ENCODE measurements at regions not wholly inside any gene's neighbourhood (a gene's known extent, or its start where the extent isn't known, plus 50 kb on each side); places are given as distances from the start of the nearest gene placed in this dataset.

DNA sequence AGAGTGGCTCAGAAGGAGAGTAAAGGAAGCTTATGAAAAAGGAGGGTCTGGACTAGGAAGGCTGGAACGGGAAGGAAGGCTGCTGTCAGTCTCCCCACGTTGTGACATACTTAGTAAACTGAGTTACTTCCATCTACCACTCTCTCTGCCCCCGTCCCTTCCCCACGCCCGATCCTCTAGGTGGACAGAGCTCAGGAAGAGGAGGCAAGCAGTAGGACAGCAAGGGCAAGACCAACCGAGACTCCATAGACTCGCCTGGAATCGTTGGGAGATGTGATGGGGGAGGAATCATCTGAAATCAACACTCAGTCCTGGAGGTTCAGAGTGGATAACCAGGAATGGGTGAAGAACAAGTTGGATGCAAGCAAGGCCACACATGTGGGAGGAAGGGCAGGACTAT lies 240.7 kb downstream of the BUD13 start:
- H3K4me2 ChIP-seq (ENCODE audit: low read length), result no peak overlapping the region
- H3K27ac ChIP-seq (ENCODE audit: low read length), result no peak overlapping the region
- H4K20me1 ChIP-seq (ENCODE audit: insufficient read depth), result no peaks in the 10 kb centered on the region
- TF ChIP-seq RAD21 (conservative IDR thresholded peaks at IDR 0.05) (no peak), POLR2AphosphoS5 (IDR thresholded peaks at IDR 0.05) (no peak), EZH2 (IDR thresholded peaks at IDR 0.05; ENCODE audit: borderline replicate concordance, insufficient read depth, low read length, poor library complexity, severe bottlenecking) (no peak), SMC3 (conservative IDR thresholded peaks at IDR 0.05; ENCODE audit: poor library complexity) (no peak), EP300 (conservative IDR thresholded peaks at IDR 0.05; ENCODE audit: poor library complexity, severe bottlenecking) (no peak)
- TF ChIP-seq, protein P1, sequence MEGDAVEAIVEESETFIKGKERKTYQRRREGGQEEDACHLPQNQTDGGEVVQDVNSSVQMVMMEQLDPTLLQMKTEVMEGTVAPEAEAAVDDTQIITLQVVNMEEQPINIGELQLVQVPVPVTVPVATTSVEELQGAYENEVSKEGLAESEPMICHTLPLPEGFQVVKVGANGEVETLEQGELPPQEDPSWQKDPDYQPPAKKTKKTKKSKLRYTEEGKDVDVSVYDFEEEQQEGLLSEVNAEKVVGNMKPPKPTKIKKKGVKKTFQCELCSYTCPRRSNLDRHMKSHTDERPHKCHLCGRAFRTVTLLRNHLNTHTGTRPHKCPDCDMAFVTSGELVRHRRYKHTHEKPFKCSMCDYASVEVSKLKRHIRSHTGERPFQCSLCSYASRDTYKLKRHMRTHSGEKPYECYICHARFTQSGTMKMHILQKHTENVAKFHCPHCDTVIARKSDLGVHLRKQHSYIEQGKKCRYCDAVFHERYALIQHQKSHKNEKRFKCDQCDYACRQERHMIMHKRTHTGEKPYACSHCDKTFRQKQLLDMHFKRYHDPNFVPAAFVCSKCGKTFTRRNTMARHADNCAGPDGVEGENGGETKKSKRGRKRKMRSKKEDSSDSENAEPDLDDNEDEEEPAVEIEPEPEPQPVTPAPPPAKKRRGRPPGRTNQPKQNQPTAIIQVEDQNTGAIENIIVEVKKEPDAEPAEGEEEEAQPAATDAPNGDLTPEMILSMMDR (IDR thresholded peaks at IDR 0.05; ENCODE audit: poor library complexity, severe bottlenecking), result no peak
- no peaks in the 10 kb centered on the region for H3K79me2 ChIP-seq (replicated peaks; ENCODE audit: insufficient read depth, low read length)
- H3K9me2 ChIP-seq (ENCODE audit: insufficient read depth, low read length), result no peaks in the 10 kb centered on the region
- H3K4me3 ChIP-seq (ENCODE audit: low read length), result no peak overlapping the region
- H3F3A ChIP-seq (ENCODE audit: insufficient read depth, low read length, poor library complexity, severe bottlenecking), result no peaks in the 10 kb centered on the region
- H3K9ac ChIP-seq (ENCODE audit: low read length), result no peak overlapping the region
- no peaks in the 10 kb centered on the region for H3K27me3 ChIP-seq (ENCODE audit: insufficient read depth, low read depth, low read length)
- no peaks in the 10 kb centered on the region for H3K36me3 ChIP-seq (ENCODE audit: insufficient read depth, low read length)
- no peak overlapping the region for H2AFZ ChIP-seq (ENCODE audit: low read depth, low read length)
- no peaks in the 10 kb centered on the region for H3K9me3 ChIP-seq (ENCODE audit: low read length)

DNA sequence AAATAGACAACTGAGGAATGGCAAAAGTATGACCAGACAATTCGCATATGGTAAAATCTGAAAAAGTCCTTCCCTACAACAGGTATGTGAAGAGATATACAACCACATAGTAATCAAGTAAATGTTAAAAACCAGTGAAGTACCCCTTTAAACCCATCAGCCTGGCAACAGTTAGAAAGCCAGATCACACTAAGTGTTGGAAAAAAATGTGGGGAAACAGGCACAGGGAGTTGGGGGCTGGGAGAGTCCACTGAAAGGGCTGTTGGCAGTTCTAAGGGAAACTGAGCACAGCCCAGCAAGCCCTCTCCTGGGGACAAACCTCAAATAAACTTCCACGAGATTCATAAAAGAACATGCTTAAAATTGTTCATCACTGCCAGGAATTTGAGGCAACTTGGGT lies 242.1 kb downstream of the BUD13 start:
- Histone ChIP-seq H2AFZ (ENCODE audit: low read depth, low read length) (no peak overlapping the region), H3K9me3 (ENCODE audit: low read length) (no peaks in the 10 kb centered on the region), H3K9me2 (ENCODE audit: insufficient read depth, low read length) (no peaks in the 10 kb centered on the region), H3K36me3 (ENCODE audit: insufficient read depth, low read length) (no peaks in the 10 kb centered on the region), H4K20me1 (ENCODE audit: insufficient read depth) (no peaks in the 10 kb centered on the region), H3K4me2 (ENCODE audit: low read length) (no peak overlapping the region), H3K27me3 (ENCODE audit: insufficient read depth, low read depth, low read length) (no peaks in the 10 kb centered on the region), H3K27ac (ENCODE audit: low read length) (no peak overlapping the region), H3K79me2 (replicated peaks; ENCODE audit: insufficient read depth, low read length) (no peaks in the 10 kb centered on the region), H3K9ac (ENCODE audit: low read length) (no peak overlapping the region), H3K4me3 (ENCODE audit: low read length) (no peak overlapping the region), H3F3A (ENCODE audit: insufficient read depth, low read length, poor library complexity, severe bottlenecking) (no peaks in the 10 kb centered on the region)
- TF ChIP-seq EP300 (conservative IDR thresholded peaks at IDR 0.05; ENCODE audit: poor library complexity, severe bottlenecking), result no peak
- TF ChIP-seq SMC3 (conservative IDR thresholded peaks at IDR 0.05; ENCODE audit: poor library complexity), result no peak
- no peak for TF ChIP-seq TAF1 (IDR thresholded peaks at IDR 0.05; ENCODE audit: low read depth)
- no peak for TF ChIP-seq EZH2 (IDR thresholded peaks at IDR 0.05; ENCODE audit: borderline replicate concordance, insufficient read depth, low read length, poor library complexity, severe bottlenecking)
- TF ChIP-seq, protein P1 (IDR thresholded peaks at IDR 0.05; ENCODE audit: poor library complexity, severe bottlenecking), result no peak
- no peak for TF ChIP-seq MXI1 (conservative IDR thresholded peaks at IDR 0.05; ENCODE audit: poor library complexity, severe bottlenecking)
- TF ChIP-seq RAD21 (conservative IDR thresholded peaks at IDR 0.05), result no peak
- TF ChIP-seq, protein P2, sequence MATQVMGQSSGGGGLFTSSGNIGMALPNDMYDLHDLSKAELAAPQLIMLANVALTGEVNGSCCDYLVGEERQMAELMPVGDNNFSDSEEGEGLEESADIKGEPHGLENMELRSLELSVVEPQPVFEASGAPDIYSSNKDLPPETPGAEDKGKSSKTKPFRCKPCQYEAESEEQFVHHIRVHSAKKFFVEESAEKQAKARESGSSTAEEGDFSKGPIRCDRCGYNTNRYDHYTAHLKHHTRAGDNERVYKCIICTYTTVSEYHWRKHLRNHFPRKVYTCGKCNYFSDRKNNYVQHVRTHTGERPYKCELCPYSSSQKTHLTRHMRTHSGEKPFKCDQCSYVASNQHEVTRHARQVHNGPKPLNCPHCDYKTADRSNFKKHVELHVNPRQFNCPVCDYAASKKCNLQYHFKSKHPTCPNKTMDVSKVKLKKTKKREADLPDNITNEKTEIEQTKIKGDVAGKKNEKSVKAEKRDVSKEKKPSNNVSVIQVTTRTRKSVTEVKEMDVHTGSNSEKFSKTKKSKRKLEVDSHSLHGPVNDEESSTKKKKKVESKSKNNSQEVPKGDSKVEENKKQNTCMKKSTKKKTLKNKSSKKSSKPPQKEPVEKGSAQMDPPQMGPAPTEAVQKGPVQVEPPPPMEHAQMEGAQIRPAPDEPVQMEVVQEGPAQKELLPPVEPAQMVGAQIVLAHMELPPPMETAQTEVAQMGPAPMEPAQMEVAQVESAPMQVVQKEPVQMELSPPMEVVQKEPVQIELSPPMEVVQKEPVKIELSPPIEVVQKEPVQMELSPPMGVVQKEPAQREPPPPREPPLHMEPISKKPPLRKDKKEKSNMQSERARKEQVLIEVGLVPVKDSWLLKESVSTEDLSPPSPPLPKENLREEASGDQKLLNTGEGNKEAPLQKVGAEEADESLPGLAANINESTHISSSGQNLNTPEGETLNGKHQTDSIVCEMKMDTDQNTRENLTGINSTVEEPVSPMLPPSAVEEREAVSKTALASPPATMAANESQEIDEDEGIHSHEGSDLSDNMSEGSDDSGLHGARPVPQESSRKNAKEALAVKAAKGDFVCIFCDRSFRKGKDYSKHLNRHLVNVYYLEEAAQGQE (IDR thresholded peaks at IDR 0.05; ENCODE audit: borderline replicate concordance), result no peak
- no peak for TF ChIP-seq POLR2AphosphoS5 (IDR thresholded peaks at IDR 0.05)

Data from neural cell (in vitro differentiated cells).